GM19035 (cell line): ENCODE measurements at regions not wholly inside any gene's neighbourhood (a gene's known extent, or its start where the extent isn't known, plus 50 kb on each side); places are given as distances from the start of the nearest gene placed in this dataset.
"Not testable (repeated sequence)": the region's sequence is repeated elsewhere in the genome, so short reads cannot be mapped to it uniquely, and the experiment has no call there.

Experiments
- ATAC-seq: cut with Tn5 transposase; IDR thresholded peaks from one replicate; pipeline ENCODE4 v1.9.1; 2021; ENCODE audit not compliant: unreplicated experiment

GRCh38 chr7:67608806-67609205 is 612.2 kb downstream of the TYW1 start:
- no peak for ATAC-seq

- no peak for ATAC-seq
Measured at GRCh38 chr7:67610897-67611296, 614.3 kb downstream of the TYW1 start.

GRCh38 chr7:67614843-67615242 is 618.2 kb downstream of the TYW1 start:
- no peak for ATAC-seq

GRCh38 chr7:67616517-67616916 is 619.9 kb downstream of the TYW1 start:
- ATAC-seq, result no peak

- ATAC-seq, result no peak
Measured at GRCh38 chr7:67618556-67619162, 622.0 kb downstream of the TYW1 start.

- no peak for ATAC-seq
Measured at GRCh38 chr7:67619175-67619574, 622.5 kb downstream of the TYW1 start.

GRCh38 chr7:67620216-67620933 is 623.7 kb downstream of the TYW1 start:
- no peak for ATAC-seq

- ATAC-seq, result no peak
Measured at GRCh38 chr7:67621704-67622103, 625.1 kb downstream of the TYW1 start.

GRCh38 chr7:67625257-67625737 is 628.7 kb downstream of the TYW1 start:
- no peak for ATAC-seq

- no peak for ATAC-seq
Measured at GRCh38 chr7:67631476-67631875, 634.8 kb downstream of the TYW1 start.

- no peak for ATAC-seq
Measured at GRCh38 chr7:67635271-67635670, 638.6 kb downstream of the TYW1 start.

- no peak for ATAC-seq
Measured at GRCh38 chr7:67636348-67637022, 639.9 kb downstream of the TYW1 start.

- no peak for ATAC-seq
Measured at GRCh38 chr7:67637023-67637358, 640.4 kb downstream of the TYW1 start.

- not testable (repeated sequence) for ATAC-seq
Measured at GRCh38 chr7:67642542-67642941, 645.9 kb downstream of the TYW1 start.

GRCh38 chr7:67644151-67644550 is 647.5 kb downstream of the TYW1 start:
- no peak for ATAC-seq

GRCh38 chr7:67652937-67653336 is 656.3 kb downstream of the TYW1 start:
- no peak for ATAC-seq

- no peak for ATAC-seq
Measured at GRCh38 chr7:67653856-67654454, 657.3 kb downstream of the TYW1 start.

- no peak for ATAC-seq
Measured at GRCh38 chr7:67654642-67655041, 658.0 kb downstream of the TYW1 start.

GRCh38 chr7:67655168-67655567 is 658.5 kb downstream of the TYW1 start:
- ATAC-seq, result no peak

GRCh38 chr7:67659091-67659490 is 662.5 kb downstream of the TYW1 start:
- ATAC-seq, result no peak

GRCh38 chr7:67662804-67663203 is 666.2 kb downstream of the TYW1 start:
- no peak for ATAC-seq

- no peak for ATAC-seq
Measured at GRCh38 chr7:67663644-67664043, 667.0 kb downstream of the TYW1 start.
